NCI-H226 (cell line): ENCODE measurements at regions not wholly inside any gene's neighbourhood (a gene's known extent, or its start where the extent isn't known, plus 50 kb on each side); places are given as distances from the start of the nearest gene placed in this dataset.

ENCODE experiments used
- DNase-seq: peaks from one replicate; pipeline ENCODE4 v3.0.0-alpha.2; 2015

GRCh38 chr12:30827101-30828066 lies 72.6 kb upstream of the CAPRIN2 start:
- DNase-seq: no peak

GRCh38 chr12:30826276-30826675 lies 71.5 kb upstream of the CAPRIN2 start:
- DNase-seq: no peak

GRCh38 chr12:30825341-30825740 lies 70.6 kb upstream of the CAPRIN2 start:
- DNase-seq: no peak

- no peak for DNase-seq
Measured at GRCh38 chr12:30824311-30824710, 69.6 kb upstream of the CAPRIN2 start.

- no peak for DNase-seq
Measured at GRCh38 chr12:30823764-30824163, 69.0 kb upstream of the CAPRIN2 start.

GRCh38 chr12:30823156-30823699 lies 68.5 kb upstream of the CAPRIN2 start:
- DNase-seq: no peak

GRCh38 chr12:30822385-30823155 lies 67.8 kb upstream of the CAPRIN2 start:
- DNase-seq: no peak

GRCh38 chr12:30820406-30820946 lies 65.7 kb upstream of the CAPRIN2 start:
- no peak for DNase-seq

- no peak for DNase-seq
Measured at GRCh38 chr12:30818562-30818961, 63.8 kb upstream of the CAPRIN2 start.

GRCh38 chr12:30816742-30817465 lies 62.2 kb upstream of the CAPRIN2 start:
- no peak for DNase-seq

- DNase-seq: no peak
Measured at GRCh38 chr12:30814295-30814655, 59.5 kb upstream of the CAPRIN2 start.

- no peak for DNase-seq
Measured at GRCh38 chr12:30813525-30814294, 59.0 kb upstream of the CAPRIN2 start.

GRCh38 chr12:30811966-30812365 lies 57.2 kb upstream of the CAPRIN2 start:
- DNase-seq: no peak

GRCh38 chr12:30810918-30811317 lies 56.2 kb upstream of the CAPRIN2 start:
- DNase-seq: no peak

GRCh38 chr12:30807695-30808034 lies 52.9 kb upstream of the CAPRIN2 start:
- DNase-seq: no peak

- DNase-seq: peak; percentile 57
Measured at GRCh38 chr12:30806989-30807694, 52.4 kb upstream of the CAPRIN2 start.

- DNase-seq: no peak
Measured at GRCh38 chr12:30805959-30806358, 51.2 kb upstream of the CAPRIN2 start.
